Keratinocyte (primary cell): ENCODE measurements at regions not wholly inside any gene's neighbourhood (a gene's known extent, or its start where the extent isn't known, plus 50 kb on each side); places are given as distances from the start of the nearest gene placed in this dataset.

ENCODE experiments used
- DNase-seq: peaks from one replicate; pipeline ENCODE4 v3.0.0-alpha.2; 2011; ENCODE audit warnings: low read depth, missing footprints, low spot score
- FAIRE-seq: peaks from 2 replicates; lab custom pipeline; 2011; peaks lifted over from hg19 to GRCh38; lab: Jason Lieb, UNC
- H2AFZ ChIP-seq: 2 replicates; pipeline ENCODE4 v1.6.0; 2012; ENCODE audit warnings: low read length, control low read depth, inconsistent platforms; ENCODE audit not compliant: control insufficient read depth
- H3K27ac ChIP-seq: 2 replicates; pipeline ENCODE4 v1.5.1; 2011; ENCODE audit warnings: low read length; ENCODE audit not compliant: control insufficient read depth, insufficient read depth
- H3K27me3 ChIP-seq: 3 replicates; pipeline ENCODE4 v1.6.0; 2011; ENCODE audit warnings: low read length; ENCODE audit not compliant: control insufficient read depth, insufficient read depth; ENCODE audit errors: extremely low read depth
- H3K36me3 ChIP-seq, 2 experiments: 2 replicates in 1 of 2; 3 replicates in 1 of 2; pipeline ENCODE4 v1.5.1; 2011; ENCODE audit warnings: low read length in 2 of 2, mild to moderate bottlenecking in 1 of 2; ENCODE audit not compliant: control insufficient read depth in 2 of 2, insufficient read depth in 2 of 2; ENCODE audit errors: extremely low read depth in 1 of 2
- H3K4me1 ChIP-seq: 3 replicates; pipeline ENCODE4 v1.5.1; 2011; ENCODE audit warnings: low read length; ENCODE audit not compliant: control insufficient read depth, insufficient read depth; ENCODE audit errors: extremely low read depth
- H3K4me2 ChIP-seq: 3 replicates; pipeline ENCODE4 v1.6.0; 2011; ENCODE audit warnings: low read depth, low read length; ENCODE audit not compliant: control insufficient read depth, insufficient read depth; ENCODE audit errors: extremely low read depth
- H3K4me3 ChIP-seq, 3 experiments: fragments of 200-600 bp in 1 of 3; sonication (generic) in 1 of 3; 2 replicates in 2 of 3; 3 replicates in 1 of 3; pipeline ENCODE4 v1.5.1; 2011 to 2016; ENCODE audit warnings: low read length in 3 of 3, mild to moderate bottlenecking in 3 of 3, control low read depth in 2 of 3, inconsistent platforms in 1 of 3, low read depth in 1 of 3, mixed read lengths in 1 of 3, mixed run types in 1 of 3, moderate library complexity in 1 of 3; ENCODE audit not compliant: control insufficient read depth in 2 of 3, insufficient read depth in 2 of 3; ENCODE audit errors: extremely low read depth in 1 of 3
- H3K79me2 ChIP-seq: 2 replicates; pipeline ENCODE4 v1.6.0; 2012; ENCODE audit warnings: low read length; ENCODE audit not compliant: control insufficient read depth, insufficient read depth
- H3K9ac ChIP-seq: 3 replicates; pipeline ENCODE4 v1.6.0; 2011; ENCODE audit warnings: low read length; ENCODE audit not compliant: control insufficient read depth, insufficient read depth; ENCODE audit errors: extremely low read depth
- H3K9me1 ChIP-seq: 3 replicates; pipeline ENCODE4 v1.6.0; 2011; ENCODE audit warnings: low read length; ENCODE audit not compliant: control insufficient read depth, insufficient read depth; ENCODE audit errors: extremely low read depth
- H3K9me3 ChIP-seq: 2 replicates; pipeline ENCODE4 v1.5.1; 2012; ENCODE audit warnings: low read depth, low read length; ENCODE audit not compliant: control insufficient read depth
- H4K20me1 ChIP-seq: 3 replicates; pipeline ENCODE4 v1.6.0; 2011; ENCODE audit warnings: low read length; ENCODE audit not compliant: control insufficient read depth, insufficient read depth; ENCODE audit errors: extremely low read depth
- EZH2 ChIP-seq: IDR thresholded peaks from one replicate; pipeline ENCODE4 v1.6.1; 2012; ENCODE audit warnings: inconsistent platforms, mild to moderate bottlenecking, low read length, moderate library complexity
- dilution Hi-C: fragments of 300-500 bp; cut with MboI; formaldehyde crosslinking; loops from one replicate; pipeline ENCODE4 v1.7.0; 2020; ENCODE audit warnings: low sequenced_read_pairs; ENCODE audit not compliant: extremely low pct_ligation_motif_present
- TF ChIP-seq, protein P1 (sequence below), 3 experiments: IDR thresholded peaks in 1 of 3; conservative IDR thresholded peaks in 1 of 3; optimal IDR thresholded peaks in 1 of 3; 2 replicates in 2 of 3; 3 replicates in 1 of 3; pipeline versions ENCODE3 to v1.5.1; 2011; ENCODE audit warnings: low read length in 3 of 3, mild to moderate bottlenecking in 3 of 3, moderate library complexity in 2 of 3, control low read depth in 1 of 3, inconsistent platforms in 1 of 3; ENCODE audit not compliant: insufficient read depth in 2 of 3; ENCODE audit errors: extremely low read depth in 1 of 3

GRCh38 chr13:73991384-73991783 is 142.8 kb downstream of the KLF12 start:
- H3K27ac ChIP-seq: no peak overlapping the region
- no peak for DNase-seq
- no peaks in the 10 kb centered on the region for H3K27me3 ChIP-seq
- TF ChIP-seq EZH2: no peak
- TF ChIP-seq, protein P1, sequence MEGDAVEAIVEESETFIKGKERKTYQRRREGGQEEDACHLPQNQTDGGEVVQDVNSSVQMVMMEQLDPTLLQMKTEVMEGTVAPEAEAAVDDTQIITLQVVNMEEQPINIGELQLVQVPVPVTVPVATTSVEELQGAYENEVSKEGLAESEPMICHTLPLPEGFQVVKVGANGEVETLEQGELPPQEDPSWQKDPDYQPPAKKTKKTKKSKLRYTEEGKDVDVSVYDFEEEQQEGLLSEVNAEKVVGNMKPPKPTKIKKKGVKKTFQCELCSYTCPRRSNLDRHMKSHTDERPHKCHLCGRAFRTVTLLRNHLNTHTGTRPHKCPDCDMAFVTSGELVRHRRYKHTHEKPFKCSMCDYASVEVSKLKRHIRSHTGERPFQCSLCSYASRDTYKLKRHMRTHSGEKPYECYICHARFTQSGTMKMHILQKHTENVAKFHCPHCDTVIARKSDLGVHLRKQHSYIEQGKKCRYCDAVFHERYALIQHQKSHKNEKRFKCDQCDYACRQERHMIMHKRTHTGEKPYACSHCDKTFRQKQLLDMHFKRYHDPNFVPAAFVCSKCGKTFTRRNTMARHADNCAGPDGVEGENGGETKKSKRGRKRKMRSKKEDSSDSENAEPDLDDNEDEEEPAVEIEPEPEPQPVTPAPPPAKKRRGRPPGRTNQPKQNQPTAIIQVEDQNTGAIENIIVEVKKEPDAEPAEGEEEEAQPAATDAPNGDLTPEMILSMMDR (optimal IDR thresholded peaks at IDR 0.05 in 1 of 3, IDR thresholded peaks at IDR 0.05 in 1 of 3, conservative IDR thresholded peaks at IDR 0.05 in 1 of 3; ENCODE audit: extremely low read depth in 1 of 3, insufficient read depth in 2 of 3, low read length in 3 of 3): no peak
- no peaks in the 10 kb centered on the region for H4K20me1 ChIP-seq
- no peaks in the 10 kb centered on the region for H3K4me1 ChIP-seq
- no peak overlapping the region for H3K9ac ChIP-seq
- no peaks in the 10 kb centered on the region for H3K9me3 ChIP-seq
- no peak for FAIRE-seq
- H3K79me2 ChIP-seq: no peaks in the 10 kb centered on the region
- no peak overlapping the region for H3K4me2 ChIP-seq
- no peaks in the 10 kb centered on the region for H3K9me1 ChIP-seq
- dilution Hi-C loops: no loop called here
- H2AFZ ChIP-seq: no peak overlapping the region
- no peaks in the 10 kb centered on the region for H3K36me3 ChIP-seq
- H3K4me3 ChIP-seq: no peak overlapping the region

- Histone ChIP-seq H3K4me1 (no peaks in the 10 kb centered on the region), H3K9ac (no peak overlapping the region), H3K36me3 (no peaks in the 10 kb centered on the region), H3K27me3 (no peaks in the 10 kb centered on the region), H3K4me2 (no peak overlapping the region), H3K9me1 (no peaks in the 10 kb centered on the region), H3K4me3 (no peak overlapping the region), H2AFZ (no peak overlapping the region), H3K27ac (no peak overlapping the region), H3K79me2 (no peaks in the 10 kb centered on the region), H3K9me3 (no peaks in the 10 kb centered on the region), H4K20me1 (no peaks in the 10 kb centered on the region)
- DNase-seq (no peak), FAIRE-seq (no peak)
- dilution Hi-C loops: no loop called here
- TF ChIP-seq EZH2: no peak
- TF ChIP-seq, protein P1 (optimal IDR thresholded peaks at IDR 0.05 in 1 of 3, IDR thresholded peaks at IDR 0.05 in 1 of 3, conservative IDR thresholded peaks at IDR 0.05 in 1 of 3; ENCODE audit: extremely low read depth in 1 of 3, insufficient read depth in 2 of 3, low read length in 3 of 3): no peak
Measured at GRCh38 chr13:73989244-73989843, 144.9 kb downstream of the KLF12 start.
